Thyroid gland (tissue), 4 donors: ENCODE measurements at regions not wholly inside any gene's neighbourhood (a gene's known extent, or its start where the extent isn't known, plus 50 kb on each side); places are given as distances from the start of the nearest gene placed in this dataset.

Experiments
- POLR2A ChIP-seq, 2 donors: fragments of 450-650 bp; IDR thresholded peaks; one replicate each; pipeline ENCODE4 v1.6.1; 2017; ENCODE audit warnings: antibody characterized with exemption in 2 of 2, mild to moderate bottlenecking in 2 of 2, moderate library complexity in 1 of 2
- TF ChIP-seq, protein P1 (sequence below), 6 experiments: fragments of 200-600 bp in 3 of 6; fragments of 450-650 bp in 3 of 6; sonication (generic) in 3 of 6; IDR thresholded peaks; one replicate each; pipeline ENCODE4 v1.5.1; 2016 to 2019; ENCODE audit warnings: antibody characterized with exemption in 6 of 6, mild to moderate bottlenecking in 2 of 6, inconsistent platforms in 1 of 6, moderate library complexity in 1 of 6

DNA sequence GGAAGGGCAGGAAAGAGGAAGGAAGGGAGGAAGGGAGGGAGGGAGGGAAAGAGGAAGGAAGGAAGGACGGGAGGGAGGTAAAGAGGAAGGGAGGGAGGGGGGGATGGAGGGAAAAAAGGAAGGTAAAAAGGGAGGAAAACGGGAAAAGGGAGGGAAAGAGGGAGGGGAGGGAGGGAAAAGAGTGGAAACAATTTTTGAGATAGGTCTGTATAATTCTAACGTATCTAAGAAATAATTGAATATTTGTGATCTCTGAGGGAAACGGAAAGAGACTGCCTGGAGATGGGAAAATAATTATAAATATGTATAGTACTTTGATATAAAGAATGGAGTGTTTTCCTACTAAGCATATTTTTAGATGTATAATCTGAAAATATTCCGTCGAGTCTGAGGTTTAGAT lies 158.2 kb upstream of the FOXK1 start:
- TF ChIP-seq POLR2A (IDR thresholded peaks at IDR 0.05), result no peak
- TF ChIP-seq, protein P1, sequence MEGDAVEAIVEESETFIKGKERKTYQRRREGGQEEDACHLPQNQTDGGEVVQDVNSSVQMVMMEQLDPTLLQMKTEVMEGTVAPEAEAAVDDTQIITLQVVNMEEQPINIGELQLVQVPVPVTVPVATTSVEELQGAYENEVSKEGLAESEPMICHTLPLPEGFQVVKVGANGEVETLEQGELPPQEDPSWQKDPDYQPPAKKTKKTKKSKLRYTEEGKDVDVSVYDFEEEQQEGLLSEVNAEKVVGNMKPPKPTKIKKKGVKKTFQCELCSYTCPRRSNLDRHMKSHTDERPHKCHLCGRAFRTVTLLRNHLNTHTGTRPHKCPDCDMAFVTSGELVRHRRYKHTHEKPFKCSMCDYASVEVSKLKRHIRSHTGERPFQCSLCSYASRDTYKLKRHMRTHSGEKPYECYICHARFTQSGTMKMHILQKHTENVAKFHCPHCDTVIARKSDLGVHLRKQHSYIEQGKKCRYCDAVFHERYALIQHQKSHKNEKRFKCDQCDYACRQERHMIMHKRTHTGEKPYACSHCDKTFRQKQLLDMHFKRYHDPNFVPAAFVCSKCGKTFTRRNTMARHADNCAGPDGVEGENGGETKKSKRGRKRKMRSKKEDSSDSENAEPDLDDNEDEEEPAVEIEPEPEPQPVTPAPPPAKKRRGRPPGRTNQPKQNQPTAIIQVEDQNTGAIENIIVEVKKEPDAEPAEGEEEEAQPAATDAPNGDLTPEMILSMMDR (IDR thresholded peaks at IDR 0.05), result no peak
